OCI-LY1 (cell line): ENCODE measurements at regions not wholly inside any gene's neighbourhood (a gene's known extent, or its start where the extent isn't known, plus 50 kb on each side); places are given as distances from the start of the nearest gene placed in this dataset.

ENCODE experiments used
- CTCF ChIP-seq: fragments of 200-600 bp; sonication (generic), shearing (Covaris generic); IDR thresholded peaks from 2 replicates; pipeline ENCODE4 v1.5.1; 2017; ENCODE audit warnings: mild to moderate bottlenecking, antibody characterized with exemption, low read length, moderate library complexity, mixed read lengths
- EZH2 ChIP-seq: fragments of 200-600 bp; sonication (generic), shearing (Covaris generic); IDR thresholded peaks from 2 replicates; pipeline ENCODE4 v1.8.0; 2017; ENCODE audit warnings: borderline replicate concordance, mixed run types, mild to moderate bottlenecking, antibody characterized with exemption, low read length, moderate library complexity, mixed read lengths

GRCh38 chr11:123260511-123261211, 65.6 kb upstream of the CLMP start:
- TF ChIP-seq CTCF, result no peak
- no peak for TF ChIP-seq EZH2
